DMS 273 treated with DMSO at 0.1 percent for 48 hours (cell line): ENCODE measurements at regions not wholly inside any gene's neighbourhood (a gene's known extent, or its start where the extent isn't known, plus 50 kb on each side); places are given as distances from the start of the nearest gene placed in this dataset.
"Not testable (repeated sequence)": the region's sequence is repeated elsewhere in the genome, so short reads cannot be mapped to it uniquely, and the experiment has no call there.

Experiments used
- DNase-seq: peaks from one replicate; lab custom pipeline; 2025; lab: John Stamatoyannopoulos, UW

- DNase-seq: no peak
Observed at GRCh38 chr15:96182736-96183513, 147.6 kb upstream of the NR2F2 start.

- no peak for DNase-seq
Observed at GRCh38 chr15:96183514-96183850, 147.0 kb upstream of the NR2F2 start.

GRCh38 chr15:96183867-96184266 is 146.6 kb upstream of the NR2F2 start:
- DNase-seq: no peak

- no peak for DNase-seq
Observed at GRCh38 chr15:96184297-96184696, 146.2 kb upstream of the NR2F2 start.

GRCh38 chr15:96186105-96186504 is 144.4 kb upstream of the NR2F2 start:
- no peak for DNase-seq

GRCh38 chr15:96187341-96188305 is 142.9 kb upstream of the NR2F2 start:
- no peak for DNase-seq

GRCh38 chr15:96197721-96198120 is 132.8 kb upstream of the NR2F2 start:
- DNase-seq: no peak

- no peak for DNase-seq
Observed at GRCh38 chr15:96199111-96199510, 131.4 kb upstream of the NR2F2 start.

- DNase-seq: no peak
Observed at GRCh38 chr15:96200357-96200967, 130.0 kb upstream of the NR2F2 start.

GRCh38 chr15:96201696-96202095 is 128.8 kb upstream of the NR2F2 start:
- DNase-seq: no peak

GRCh38 chr15:96205588-96205987 is 124.9 kb upstream of the NR2F2 start:
- not testable (repeated sequence) for DNase-seq

GRCh38 chr15:96207377-96208006 is 123.0 kb upstream of the NR2F2 start:
- no peak for DNase-seq

- DNase-seq: no peak
Observed at GRCh38 chr15:96209285-96209735, 121.2 kb upstream of the NR2F2 start.

- no peak for DNase-seq
Observed at GRCh38 chr15:96213045-96213444, 117.5 kb upstream of the NR2F2 start.

GRCh38 chr15:96213896-96214295 is 116.6 kb upstream of the NR2F2 start:
- DNase-seq: no peak

- not testable (repeated sequence) for DNase-seq
Observed at GRCh38 chr15:96216481-96216880, 114.0 kb upstream of the NR2F2 start.

GRCh38 chr15:96217983-96218382 is 112.5 kb upstream of the NR2F2 start:
- DNase-seq: no peak

GRCh38 chr15:96218623-96219455 is 111.7 kb upstream of the NR2F2 start:
- no peak for DNase-seq

- no peak for DNase-seq
Observed at GRCh38 chr15:96219681-96220080, 110.8 kb upstream of the NR2F2 start.

GRCh38 chr15:96220657-96221056 is 109.8 kb upstream of the NR2F2 start:
- no peak for DNase-seq

- DNase-seq: no peak
Observed at GRCh38 chr15:96222981-96223380, 107.5 kb upstream of the NR2F2 start.
